K562 (cell line): ENCODE measurements at regions not wholly inside any gene's neighbourhood (a gene's known extent, or its start where the extent isn't known, plus 50 kb on each side); places are given as distances from the start of the nearest gene placed in this dataset.

ENCODE experiments used
- ARNT ChIP-seq, 2 experiments: fragments of 450-650 bp; IDR thresholded peaks; 2 replicates each; pipeline ENCODE4 v1.6.1; 2016; ENCODE audit warnings: mild to moderate bottlenecking in 1 of 2
- CBFA2T2 ChIP-seq: fragments of 450-650 bp; conservative IDR thresholded peaks from 2 replicates; pipeline ENCODE4 v1.6.1; 2017; ENCODE audit warnings: mild to moderate bottlenecking
- CEBPB ChIP-seq: fragments of 450-650 bp; IDR thresholded peaks from 2 replicates; pipeline ENCODE4 v1.6.1; 2016; ENCODE audit warnings: missing genetic modification characterization, missing compliant biosample characterization
- DDX20 ChIP-seq: fragments of 450-650 bp; IDR thresholded peaks from 2 replicates; pipeline ENCODE4 v1.6.1; 2016; ENCODE audit warnings: missing genetic modification characterization, low read depth, mild to moderate bottlenecking, missing compliant biosample characterization, moderate library complexity
- GATAD2A ChIP-seq: fragments of 450-650 bp; IDR thresholded peaks from 2 replicates; pipeline ENCODE4 v1.6.1; 2017
- HEY1 ChIP-seq: fragments of 250-450 bp; sonication (Bioruptor Pico); IDR thresholded peaks from 2 replicates; pipeline ENCODE4 v1.5.0; 2020; ENCODE audit warnings: mild to moderate bottlenecking, moderate library complexity, borderline replicate concordance
- MAZ ChIP-seq, 2 experiments: fragments of 450-650 bp in 1 of 2; sonication (generic) in 1 of 2; formaldehyde crosslinking; IDR thresholded peaks in 1 of 2; conservative IDR thresholded peaks in 1 of 2; 2 replicates each; pipeline versions ENCODE4 v1.4.0 to v1.5.0; 2020; ENCODE audit warnings: mild to moderate bottlenecking in 1 of 2, missing genetic modification reagents in 1 of 2
- MTA2 ChIP-seq: fragments of 450-650 bp; IDR thresholded peaks from 2 replicates; pipeline ENCODE4 v1.6.1; 2016; ENCODE audit warnings: low read depth
- MTF1 ChIP-seq: fragments of 250-450 bp; sonication (Bioruptor Pico); IDR thresholded peaks from 2 replicates; pipeline ENCODE4 v1.9.0; 2021; ENCODE audit warnings: moderate library complexity, mild to moderate bottlenecking, inconsistent platforms, borderline replicate concordance
- PHB2 ChIP-seq: fragments of 450-650 bp; IDR thresholded peaks from 2 replicates; pipeline ENCODE4 v1.6.1; 2017; ENCODE audit warnings: low read depth
- SOX6 ChIP-seq: fragments of 450-650 bp; IDR thresholded peaks from 2 replicates; pipeline ENCODE4 v1.6.1; 2014; ENCODE audit warnings: mild to moderate bottlenecking
- ZNF146 ChIP-seq: IDR thresholded peaks from one replicate; pipeline ENCODE4 v1.6.1; 2018; ENCODE audit warnings: missing compliant biosample characterization; ENCODE audit not compliant: unreplicated experiment
- ZNF165 ChIP-seq: fragments of 250-450 bp; sonication (Bioruptor Pico); IDR thresholded peaks from 2 replicates; pipeline ENCODE4 v1.4.0; 2020; ENCODE audit warnings: borderline replicate concordance
- ZNF277 ChIP-seq: fragments of 250-450 bp; sonication (Bioruptor Pico); IDR thresholded peaks from 2 replicates; pipeline ENCODE4 v1.8.0; 2022; ENCODE audit warnings: inconsistent platforms, mild to moderate bottlenecking, moderate library complexity, borderline replicate concordance
- ZNF589 ChIP-seq: fragments of 200-800 bp; sonication (Bioruptor generic); IDR thresholded peaks from 2 replicates; pipeline ENCODE4 v1.6.1; 2016; ENCODE audit warnings: low read depth, missing genetic modification characterization, missing compliant biosample characterization
- TF ChIP-seq, protein P1 (sequence below): sonication (generic); formaldehyde crosslinking; IDR thresholded peaks from 2 replicates; pipeline ENCODE4 v1.9.0; 2022; ENCODE audit warnings: mild to moderate bottlenecking, missing genetic modification reagents
- TF ChIP-seq, protein P2 (sequence below): IDR thresholded peaks from 2 replicates; pipeline ENCODE4 v1.6.1; 2012; ENCODE audit warnings: low read depth, low read length, improper control_type of control experiment, borderline replicate concordance
- TF ChIP-seq, protein P3 (sequence below): fragments of 250-450 bp; sonication (Bioruptor Pico); IDR thresholded peaks from 2 replicates; pipeline ENCODE4 v1.9.0; 2021; ENCODE audit warnings: mild to moderate bottlenecking, inconsistent platforms
- TF ChIP-seq, protein P4 (sequence below), 3 experiments: fragments of 200-800 bp in 1 of 3; fragments of 250-450 bp in 1 of 3; fragments of 450-650 bp in 1 of 3; sonication (Bioruptor Pico) in 1 of 3; sonication (Bioruptor generic) in 1 of 3; formaldehyde crosslinking in 1 of 3; IDR thresholded peaks; 2 replicates each; pipeline versions ENCODE4 v1.6.1 to v1.8.0; 2016 to 2022; ENCODE audit warnings: mild to moderate bottlenecking in 2 of 3, missing genetic modification characterization in 2 of 3, missing compliant biosample characterization in 1 of 3, moderate library complexity in 1 of 3

GRCh38 chr9:107794259-107794658 is 304.7 kb upstream of the KLF4 start (continued):
- 0 out of 2 replicates have a peak, but pooled peaks have one; percentile 21 for TF ChIP-seq HEY1
- peak; percentile 68; the same call in 1 of the 2 replicates for TF ChIP-seq ZNF589
- TF ChIP-seq, protein P1, sequence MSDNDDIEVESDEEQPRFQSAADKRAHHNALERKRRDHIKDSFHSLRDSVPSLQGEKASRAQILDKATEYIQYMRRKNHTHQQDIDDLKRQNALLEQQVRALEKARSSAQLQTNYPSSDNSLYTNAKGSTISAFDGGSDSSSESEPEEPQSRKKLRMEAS (CRISPR knock-in tag) = no peak
- no peak for TF ChIP-seq DDX20 (tag)
- 0 out of 2 replicates have a peak, but pooled peaks have one; percentile 13 for TF ChIP-seq GATAD2A
- peak; percentile 94 for TF ChIP-seq MTA2
- no peak for TF ChIP-seq ZNF146
- TF ChIP-seq, protein P2, sequence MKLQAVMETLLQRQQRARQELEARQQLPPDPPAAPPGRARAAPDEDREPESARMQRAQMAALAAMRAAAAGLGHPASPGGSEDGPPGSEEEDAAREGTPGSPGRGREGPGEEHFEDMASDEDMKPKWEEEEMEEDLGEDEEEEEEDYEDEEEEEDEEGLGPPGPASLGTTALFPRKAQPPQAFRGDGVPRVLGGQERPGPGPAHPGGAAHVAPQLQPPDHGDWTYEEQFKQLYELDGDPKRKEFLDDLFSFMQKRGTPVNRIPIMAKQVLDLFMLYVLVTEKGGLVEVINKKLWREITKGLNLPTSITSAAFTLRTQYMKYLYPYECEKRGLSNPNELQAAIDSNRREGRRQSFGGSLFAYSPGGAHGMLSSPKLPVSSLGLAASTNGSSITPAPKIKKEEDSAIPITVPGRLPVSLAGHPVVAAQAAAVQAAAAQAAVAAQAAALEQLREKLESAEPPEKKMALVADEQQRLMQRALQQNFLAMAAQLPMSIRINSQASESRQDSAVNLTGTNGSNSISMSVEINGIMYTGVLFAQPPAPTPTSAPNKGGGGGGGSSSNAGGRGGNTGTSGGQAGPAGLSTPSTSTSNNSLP = 0 out of 2 replicates have a peak, but pooled peaks have one; percentile 19
- TF ChIP-seq, protein P3, sequence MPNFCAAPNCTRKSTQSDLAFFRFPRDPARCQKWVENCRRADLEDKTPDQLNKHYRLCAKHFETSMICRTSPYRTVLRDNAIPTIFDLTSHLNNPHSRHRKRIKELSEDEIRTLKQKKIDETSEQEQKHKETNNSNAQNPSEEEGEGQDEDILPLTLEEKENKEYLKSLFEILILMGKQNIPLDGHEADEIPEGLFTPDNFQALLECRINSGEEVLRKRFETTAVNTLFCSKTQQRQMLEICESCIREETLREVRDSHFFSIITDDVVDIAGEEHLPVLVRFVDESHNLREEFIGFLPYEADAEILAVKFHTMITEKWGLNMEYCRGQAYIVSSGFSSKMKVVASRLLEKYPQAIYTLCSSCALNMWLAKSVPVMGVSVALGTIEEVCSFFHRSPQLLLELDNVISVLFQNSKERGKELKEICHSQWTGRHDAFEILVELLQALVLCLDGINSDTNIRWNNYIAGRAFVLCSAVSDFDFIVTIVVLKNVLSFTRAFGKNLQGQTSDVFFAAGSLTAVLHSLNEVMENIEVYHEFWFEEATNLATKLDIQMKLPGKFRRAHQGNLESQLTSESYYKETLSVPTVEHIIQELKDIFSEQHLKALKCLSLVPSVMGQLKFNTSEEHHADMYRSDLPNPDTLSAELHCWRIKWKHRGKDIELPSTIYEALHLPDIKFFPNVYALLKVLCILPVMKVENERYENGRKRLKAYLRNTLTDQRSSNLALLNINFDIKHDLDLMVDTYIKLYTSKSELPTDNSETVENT (CRISPR knock-in tag) = no peak
- 0 out of 4 replicates have a peak, but pooled peaks of 1 of the 2 experiments have one; percentile 31 for TF ChIP-seq MAZ (CRISPR knock-in tag; conservative IDR thresholded peaks at IDR 0.05 in 1 of 2, IDR thresholded peaks at IDR 0.05 in 1 of 2)
- peak; percentile 93 for TF ChIP-seq CBFA2T2
- peak; percentile 83 for TF ChIP-seq SOX6
- 0 out of 4 replicates have a peak, but pooled peaks of 1 of the 2 experiments have one; percentile 49 for TF ChIP-seq ARNT (IDR thresholded peaks at IDR 0.05)
- peak; percentile 68; the same call in 1 of the 2 replicates for TF ChIP-seq PHB2
- peak; percentile 56; the same call in 1 of the 2 replicates for TF ChIP-seq CEBPB (tag)
- TF ChIP-seq MTF1 (CRISPR knock-in tag) = no peak
- no peak for TF ChIP-seq ZNF277
- TF ChIP-seq, protein P4, sequence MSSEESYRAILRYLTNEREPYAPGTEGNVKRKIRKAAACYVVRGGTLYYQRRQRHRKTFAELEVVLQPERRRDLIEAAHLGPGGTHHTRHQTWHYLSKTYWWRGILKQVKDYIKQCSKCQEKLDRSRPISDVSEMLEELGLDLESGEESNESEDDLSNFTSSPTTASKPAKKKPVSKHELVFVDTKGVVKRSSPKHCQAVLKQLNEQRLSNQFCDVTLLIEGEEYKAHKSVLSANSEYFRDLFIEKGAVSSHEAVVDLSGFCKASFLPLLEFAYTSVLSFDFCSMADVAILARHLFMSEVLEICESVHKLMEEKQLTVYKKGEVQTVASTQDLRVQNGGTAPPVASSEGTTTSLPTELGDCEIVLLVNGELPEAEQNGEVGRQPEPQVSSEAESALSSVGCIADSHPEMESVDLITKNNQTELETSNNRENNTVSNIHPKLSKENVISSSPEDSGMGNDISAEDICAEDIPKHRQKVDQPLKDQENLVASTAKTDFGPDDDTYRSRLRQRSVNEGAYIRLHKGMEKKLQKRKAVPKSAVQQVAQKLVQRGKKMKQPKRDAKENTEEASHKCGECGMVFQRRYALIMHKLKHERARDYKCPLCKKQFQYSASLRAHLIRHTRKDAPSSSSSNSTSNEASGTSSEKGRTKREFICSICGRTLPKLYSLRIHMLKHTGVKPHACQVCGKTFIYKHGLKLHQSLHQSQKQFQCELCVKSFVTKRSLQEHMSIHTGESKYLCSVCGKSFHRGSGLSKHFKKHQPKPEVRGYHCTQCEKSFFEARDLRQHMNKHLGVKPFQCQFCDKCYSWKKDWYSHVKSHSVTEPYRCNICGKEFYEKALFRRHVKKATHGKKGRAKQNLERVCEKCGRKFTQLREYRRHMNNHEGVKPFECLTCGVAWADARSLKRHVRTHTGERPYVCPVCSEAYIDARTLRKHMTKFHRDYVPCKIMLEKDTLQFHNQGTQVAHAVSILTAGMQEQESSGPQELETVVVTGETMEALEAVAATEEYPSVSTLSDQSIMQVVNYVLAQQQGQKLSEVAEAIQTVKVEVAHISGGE (CRISPR knock-in tag; IDR thresholded peaks at IDR 0.05) = peak in 1 of 3 experiments; percentile 55; a peak in 2 of 6 replicates
- no peak for TF ChIP-seq ZNF165
